Amniotic stem cell (primary cell): ENCODE measurements at regions not wholly inside any gene's neighbourhood (a gene's known extent, or its start where the extent isn't known, plus 50 kb on each side); places are given as distances from the start of the nearest gene placed in this dataset.
"Not testable (repeated sequence)": the region's sequence is repeated elsewhere in the genome, so short reads cannot be mapped to it uniquely, and the experiment has no call there.

Experiments
- DNase-seq: peaks from one replicate; lab custom pipeline; 2025; lab: John Stamatoyannopoulos, UW

DNA sequence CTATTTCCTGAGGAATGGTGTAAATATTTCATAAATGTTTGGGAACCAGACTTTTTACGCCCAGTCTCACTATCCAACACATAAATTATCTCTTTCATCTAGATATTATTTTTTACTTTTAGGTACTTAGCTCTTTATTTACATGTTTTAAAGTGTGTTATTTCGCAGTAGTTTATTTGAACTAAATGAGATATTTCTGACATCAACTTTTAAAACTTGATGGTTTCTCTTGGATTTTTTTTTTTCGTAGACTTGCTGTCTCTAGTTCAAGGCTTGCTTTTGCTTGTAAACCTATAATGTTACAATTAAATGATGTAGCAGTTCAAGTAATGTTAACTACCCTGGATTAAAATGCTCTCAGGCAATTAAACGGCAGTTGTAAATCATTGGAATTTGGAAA, 241.7 kb upstream of the PDE3A start:
- DNase-seq, result no peak

DNA sequence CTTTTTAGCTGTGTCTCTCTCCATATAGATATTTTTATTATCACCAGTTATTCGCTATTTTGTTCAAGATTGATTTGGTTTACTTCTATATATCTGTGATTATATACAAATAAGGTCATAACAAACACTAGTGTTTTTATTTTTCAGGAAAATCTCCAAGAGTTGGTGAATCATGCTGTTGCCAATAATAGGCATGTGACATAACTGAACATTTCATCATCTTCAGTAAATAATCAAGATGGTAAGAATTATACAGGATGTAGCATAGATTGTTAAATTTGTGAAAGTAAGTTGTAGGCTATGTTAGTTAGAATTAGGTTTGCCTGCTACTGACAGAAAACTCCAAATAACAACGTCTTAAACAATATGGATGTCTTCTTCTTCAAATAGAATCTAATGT, 240.9 kb upstream of the PDE3A start:
- no peak for DNase-seq

DNA sequence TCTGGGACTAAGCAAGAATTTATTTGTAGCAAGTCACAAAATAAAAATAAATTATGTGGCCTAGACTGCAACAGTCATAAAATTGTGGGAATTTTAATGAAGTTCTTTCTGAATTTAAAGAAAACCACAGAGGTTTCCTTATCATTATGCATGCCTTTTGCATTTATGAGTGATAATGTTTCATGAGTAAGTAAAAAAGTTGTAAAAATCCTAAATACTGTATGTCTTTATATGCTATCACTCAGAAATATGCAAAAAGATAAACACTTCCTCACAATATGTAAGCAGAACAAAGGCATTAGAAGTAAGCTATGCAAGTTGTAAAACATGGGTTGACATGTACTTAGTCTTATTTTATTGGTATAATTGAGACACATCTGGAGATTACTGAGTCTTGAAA, 239.4 kb upstream of the PDE3A start:
- no peak for DNase-seq

DNA sequence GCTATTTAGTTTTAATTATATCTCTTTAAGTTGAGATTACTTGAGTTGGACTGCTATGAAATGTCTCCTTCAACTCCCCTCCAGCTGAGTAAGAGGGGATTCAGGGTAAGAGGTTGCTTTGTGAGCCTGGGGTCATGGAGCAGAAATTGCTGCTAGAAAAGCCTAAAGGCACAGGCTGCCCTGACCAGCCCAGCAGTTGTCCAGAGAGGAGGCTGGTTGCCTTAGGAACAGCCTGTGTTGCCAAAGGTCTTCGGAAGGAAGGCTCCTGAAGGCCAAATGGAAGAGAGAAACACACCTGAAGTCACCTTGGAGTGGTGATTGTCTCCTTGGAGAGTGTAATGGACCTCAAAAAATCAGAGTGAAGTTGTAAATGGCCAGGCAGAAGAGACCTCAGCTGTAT, 235.5 kb upstream of the PDE3A start:
- no peak for DNase-seq

DNA sequence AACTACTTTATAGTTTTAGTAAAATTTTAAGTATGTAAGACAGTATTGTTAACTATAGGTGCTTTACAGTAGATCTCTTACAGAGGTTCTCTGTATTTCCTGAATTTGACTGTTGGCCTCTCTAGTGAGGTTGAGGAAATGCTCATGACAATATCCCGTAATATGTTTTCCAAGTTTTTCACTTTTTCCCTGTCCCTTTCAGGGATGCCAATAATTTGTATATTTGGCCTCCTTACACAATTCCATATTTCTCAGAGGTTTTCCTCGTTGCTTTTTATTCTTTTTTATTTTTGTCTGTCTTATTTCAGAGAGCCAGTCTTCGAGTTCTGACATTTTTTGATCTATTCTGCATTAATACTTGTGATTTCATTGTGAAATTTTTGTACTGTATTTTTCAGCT, 233.7 kb upstream of the PDE3A start:
- no peak for DNase-seq

DNA sequence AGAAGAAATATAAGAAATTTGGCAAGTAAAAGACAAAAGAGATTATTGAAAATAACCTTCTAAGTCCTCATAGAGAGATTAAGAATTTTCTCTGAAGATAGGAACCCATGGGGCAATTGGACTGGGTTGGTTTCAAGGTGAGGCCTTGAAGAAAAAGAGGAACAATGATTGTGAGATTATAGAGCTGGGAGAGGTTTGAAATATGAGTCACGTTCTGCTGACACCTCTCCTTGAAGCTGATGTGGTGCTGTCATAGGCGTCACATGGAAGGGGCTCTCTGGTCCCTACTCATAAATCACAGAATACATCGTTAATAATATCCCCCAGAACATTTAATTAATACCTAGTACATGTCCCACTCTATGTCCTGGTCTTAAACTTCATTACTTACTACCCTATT, 227.6 kb upstream of the PDE3A start:
- DNase-seq, result no peak

DNA sequence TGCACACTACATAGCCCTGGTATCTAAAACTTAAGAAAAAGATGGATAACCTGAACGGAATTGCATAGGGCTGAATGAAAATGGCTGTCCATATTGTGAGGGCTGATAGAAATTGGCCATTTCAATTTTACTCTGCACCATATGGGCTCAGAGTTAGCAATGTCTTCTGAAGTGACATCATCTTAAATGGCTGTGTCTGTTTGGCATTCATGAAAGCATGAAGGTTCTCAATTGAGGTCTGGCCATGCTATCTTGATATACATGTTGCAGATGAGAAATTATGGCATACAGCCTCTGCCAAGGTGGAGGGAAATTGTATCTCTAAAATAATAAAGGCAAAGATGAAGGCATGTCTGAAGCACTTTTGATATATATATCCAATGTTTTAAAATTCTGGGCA, 226.0 kb upstream of the PDE3A start:
- no peak for DNase-seq

DNA sequence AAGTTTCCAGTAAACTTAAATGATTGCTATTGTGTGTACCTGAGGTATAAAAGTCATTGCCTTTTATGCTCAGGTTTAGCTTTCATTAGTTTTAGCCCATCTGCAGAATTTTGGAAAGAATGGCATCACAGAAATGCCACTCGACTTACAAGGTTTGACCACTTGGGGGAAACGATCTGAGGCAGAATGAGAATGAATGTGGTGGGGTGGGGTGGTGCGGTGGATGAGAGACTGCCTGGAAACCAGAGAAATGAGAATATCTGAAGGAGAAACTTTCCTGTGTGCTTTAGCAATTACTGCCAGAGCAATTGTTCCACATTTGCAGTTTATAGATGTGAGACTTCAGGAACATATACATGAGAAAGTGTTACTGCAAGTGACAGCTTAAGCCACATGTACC, 225.4 kb upstream of the PDE3A start:
- DNase-seq, result no peak

DNA sequence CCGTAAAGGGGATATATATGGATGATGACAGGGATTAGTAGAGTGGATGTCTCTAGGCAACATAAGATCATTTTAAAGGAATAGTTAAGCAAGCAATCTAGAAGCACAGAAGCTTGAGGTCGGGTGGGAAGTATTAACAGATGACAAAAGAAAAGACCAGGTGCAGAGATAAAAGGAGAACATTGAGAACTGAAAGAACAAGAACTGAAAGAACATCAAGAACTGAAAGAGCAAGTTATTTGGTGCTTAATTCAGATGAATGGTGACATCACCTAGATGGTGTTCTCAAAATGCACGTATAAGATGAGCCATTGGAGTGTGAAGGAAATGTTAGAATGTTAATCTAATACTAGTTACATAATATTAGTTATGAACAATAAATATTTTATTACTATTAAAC, 224.0 kb upstream of the PDE3A start:
- no peak for DNase-seq

DNA sequence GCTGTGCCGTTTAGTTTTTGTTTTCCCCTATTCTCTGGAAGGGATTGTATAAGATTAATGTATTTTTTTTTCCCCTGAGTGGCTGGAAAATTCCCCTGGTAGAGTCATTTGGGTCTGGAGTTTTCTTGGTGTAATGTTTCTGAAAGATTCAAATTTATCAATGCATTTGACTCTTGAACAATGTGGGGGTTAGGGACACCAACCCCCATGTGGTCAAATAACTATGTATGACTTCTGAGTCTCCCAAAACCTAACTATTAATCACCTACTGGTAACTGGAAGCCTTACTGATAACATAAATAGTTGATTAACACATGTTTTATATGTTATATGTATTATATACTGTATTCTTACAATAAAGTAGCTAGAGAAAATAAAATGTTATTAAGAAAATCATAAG, 220.1 kb upstream of the PDE3A start:
- DNase-seq, result no peak

DNA sequence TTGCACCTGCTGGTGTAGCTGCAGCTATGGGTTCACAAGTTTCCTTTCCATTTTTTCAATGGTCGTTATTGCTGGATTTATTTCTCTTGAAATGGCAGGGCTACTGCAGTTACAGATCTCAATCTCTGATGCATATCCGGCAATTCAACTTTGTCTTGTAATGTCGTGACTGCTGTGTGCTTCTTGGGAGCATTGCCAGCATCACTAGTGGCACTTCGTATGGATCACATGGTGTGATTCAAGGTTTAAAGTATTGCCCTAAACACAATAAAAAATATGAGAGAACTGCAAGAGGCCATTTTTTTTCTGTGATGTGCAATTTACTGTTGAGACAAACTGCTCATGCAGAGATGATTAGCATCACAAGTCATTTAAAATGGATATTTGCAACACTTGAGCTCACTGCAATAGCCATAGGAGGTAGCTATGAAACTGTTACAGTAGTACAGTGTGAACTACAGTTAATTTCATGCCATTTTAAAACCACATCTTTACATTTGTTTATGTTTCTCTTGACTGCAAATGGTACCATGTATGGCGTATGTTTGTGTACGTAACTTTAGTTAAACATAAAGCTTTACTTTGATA, 217.4 kb upstream of the PDE3A start:
- no peak for DNase-seq

DNA sequence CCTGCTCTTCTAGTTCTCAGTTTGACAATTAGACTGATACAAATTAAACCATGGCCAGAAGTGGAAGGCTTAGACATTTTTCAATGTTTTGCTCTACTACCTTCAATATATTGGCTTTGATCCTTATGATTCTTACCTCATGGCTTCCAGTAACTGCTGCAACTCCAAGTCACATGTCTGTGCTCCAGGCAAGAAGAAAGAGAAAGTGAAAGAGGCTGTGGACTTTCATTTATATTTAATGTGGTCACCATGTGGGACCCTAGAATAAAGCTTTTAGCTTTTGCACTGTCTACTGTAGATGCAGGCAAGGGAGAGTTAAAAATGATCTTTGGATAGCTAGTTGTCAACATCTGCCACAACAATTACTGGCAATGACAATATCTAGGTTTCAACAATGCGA, 214.3 kb upstream of the PDE3A start:
- DNase-seq, result no peak

DNA sequence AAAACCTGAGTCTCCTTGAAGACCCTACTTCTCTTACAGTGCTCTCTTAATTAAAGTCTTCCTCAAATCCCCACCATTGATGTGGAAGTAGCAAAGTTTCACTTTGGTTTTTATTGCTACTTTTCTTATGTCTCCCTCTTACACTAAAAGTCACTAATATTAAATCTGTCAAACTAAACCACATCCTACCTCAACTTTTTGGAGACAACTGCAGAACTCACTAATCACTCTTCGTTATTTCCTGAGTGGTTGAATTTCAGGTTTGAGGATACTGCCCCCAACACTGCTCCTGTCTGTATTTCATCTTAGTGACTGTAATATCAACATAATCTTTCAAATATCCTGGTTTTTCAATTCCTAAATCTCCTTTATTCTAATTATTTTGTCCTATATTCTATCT, 213.0 kb upstream of the PDE3A start:
- no peak for DNase-seq

DNA sequence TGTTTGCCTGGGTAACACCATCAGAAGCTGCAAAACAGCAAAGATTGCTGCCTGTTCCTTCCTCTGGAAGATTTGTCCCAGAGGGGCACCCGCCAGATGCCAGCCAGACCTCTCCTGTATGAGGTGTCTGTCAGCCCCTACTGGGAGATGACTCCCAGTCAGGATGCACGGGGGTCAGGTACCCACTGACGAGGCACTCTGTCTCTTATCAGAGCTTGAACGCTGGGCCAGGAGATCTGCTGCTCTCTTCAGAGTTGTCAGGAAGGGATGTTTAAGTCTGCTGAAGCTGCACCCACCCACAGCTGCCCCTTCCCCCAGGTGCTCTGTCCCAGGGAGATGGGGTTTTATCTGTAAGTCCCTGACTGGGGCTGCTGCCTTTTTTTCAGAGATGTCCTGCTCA, 207.4 kb upstream of the PDE3A start:
- not testable (repeated sequence) for DNase-seq

DNA sequence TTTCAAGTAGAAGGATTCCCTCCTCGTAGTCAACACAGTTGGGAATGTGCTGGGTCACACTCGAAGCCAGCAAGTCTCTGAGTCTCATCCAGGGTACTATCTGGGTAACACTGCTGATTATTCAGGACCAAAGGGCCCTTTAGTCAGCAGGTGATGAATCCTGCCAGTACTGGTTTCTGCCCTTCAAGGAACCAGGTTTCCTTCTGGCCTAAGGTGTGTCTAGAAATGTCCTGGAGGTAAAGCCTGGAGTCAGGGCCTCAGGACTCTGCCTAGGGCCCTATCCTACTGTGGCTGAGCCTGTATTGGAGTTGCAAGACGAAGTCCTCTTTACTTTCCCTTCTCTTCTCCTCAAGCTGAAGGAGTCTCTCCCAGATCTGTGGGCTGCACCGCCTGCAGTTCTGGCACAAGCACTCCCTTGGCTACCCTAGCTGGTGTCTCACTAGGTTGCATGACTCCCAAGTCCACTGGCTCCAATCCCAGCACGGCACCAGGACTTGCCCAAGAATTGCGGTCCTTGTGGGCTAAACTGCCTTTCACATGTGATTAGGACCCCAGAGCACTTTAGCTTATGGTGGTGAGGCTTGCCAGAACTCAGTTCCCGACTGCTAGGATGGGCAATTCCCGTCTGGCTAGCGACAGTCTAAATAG, 193.7 kb upstream of the PDE3A start:
- DNase-seq, result no peak

DNA sequence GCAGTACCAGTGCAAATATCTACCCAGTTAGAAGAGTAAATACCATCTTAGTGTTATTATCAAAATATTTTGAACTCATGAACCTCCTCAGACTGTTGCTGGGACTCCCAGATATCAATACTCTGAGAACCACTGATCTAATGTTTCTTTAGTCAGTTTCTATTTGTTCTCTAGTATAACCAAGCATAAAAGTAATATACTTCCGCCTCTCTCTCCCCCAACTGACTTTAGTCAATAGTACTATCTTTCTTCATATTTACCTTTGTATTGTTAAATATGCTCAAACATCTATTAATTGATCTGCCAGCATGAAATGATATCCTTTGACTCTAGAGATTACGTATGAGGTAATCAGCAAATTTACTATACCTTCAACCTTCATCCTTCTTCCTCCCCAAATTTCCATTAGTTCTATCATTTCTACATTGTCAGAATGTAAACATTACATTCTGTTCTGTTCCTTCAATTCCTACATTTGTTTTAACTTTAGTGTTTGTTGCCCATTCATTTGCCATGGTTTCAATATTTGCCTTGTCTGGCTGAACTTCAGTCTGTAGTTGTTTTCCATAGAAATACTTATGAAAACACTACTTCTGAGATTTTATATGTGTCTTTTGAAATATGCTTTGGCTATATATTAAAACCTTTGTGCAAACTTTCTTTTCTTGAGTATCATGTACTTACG, 192.5 kb upstream of the PDE3A start:
- DNase-seq, result no peak

DNA sequence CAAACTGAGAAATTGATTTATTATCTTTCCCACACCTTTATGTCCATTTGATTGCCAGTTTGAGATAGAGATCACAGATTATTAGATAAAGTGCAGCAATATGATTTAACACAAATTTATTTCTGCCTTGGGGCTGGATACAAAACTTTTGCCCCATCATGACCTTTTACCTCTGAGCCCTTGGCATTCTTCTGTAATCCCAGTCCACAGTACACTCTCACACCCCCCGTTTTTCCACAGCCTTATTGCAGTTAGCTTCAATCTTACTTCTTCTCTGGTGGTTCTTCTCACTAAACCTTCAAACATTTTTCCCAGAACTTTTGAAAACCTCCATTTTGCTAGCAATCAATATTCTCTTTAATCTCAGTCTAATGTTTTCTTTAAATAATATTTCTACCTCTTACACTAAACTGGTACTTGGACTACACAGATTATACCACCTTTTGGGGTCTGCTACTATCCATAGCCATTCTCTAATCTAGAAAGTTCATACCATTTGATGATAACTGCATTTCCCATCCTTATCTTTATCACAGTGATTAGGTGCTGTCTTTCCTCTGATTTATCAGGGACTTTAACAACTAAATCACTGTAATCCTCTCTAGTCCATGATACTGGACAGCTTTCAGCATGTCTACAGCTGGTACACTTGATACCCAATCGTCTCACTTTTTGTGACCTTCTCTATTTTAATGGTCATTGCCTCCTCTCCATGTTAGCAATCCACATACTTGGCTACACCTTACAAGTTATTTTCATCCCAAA, 186.7 kb upstream of the PDE3A start:
- no peak for DNase-seq

DNA sequence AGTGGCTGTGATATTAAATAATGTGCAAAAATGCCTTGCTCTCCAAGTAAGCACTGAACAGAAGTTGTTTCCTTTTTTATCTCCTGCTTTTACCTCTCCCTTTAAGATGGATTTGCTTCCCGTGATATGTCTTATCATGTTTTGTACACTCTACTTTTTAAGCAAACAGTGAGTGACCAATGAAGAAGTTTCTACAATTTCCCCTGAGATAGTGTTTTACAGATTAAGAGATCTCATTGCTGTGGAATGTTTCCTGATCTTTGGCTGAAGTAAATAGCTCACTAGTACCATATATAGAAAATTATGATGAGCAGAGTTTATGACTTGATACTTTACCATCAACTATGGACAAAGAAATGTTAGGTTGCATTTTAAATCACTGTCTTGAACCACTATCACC, 184.8 kb upstream of the PDE3A start:
- DNase-seq, result peak; percentile 26

DNA sequence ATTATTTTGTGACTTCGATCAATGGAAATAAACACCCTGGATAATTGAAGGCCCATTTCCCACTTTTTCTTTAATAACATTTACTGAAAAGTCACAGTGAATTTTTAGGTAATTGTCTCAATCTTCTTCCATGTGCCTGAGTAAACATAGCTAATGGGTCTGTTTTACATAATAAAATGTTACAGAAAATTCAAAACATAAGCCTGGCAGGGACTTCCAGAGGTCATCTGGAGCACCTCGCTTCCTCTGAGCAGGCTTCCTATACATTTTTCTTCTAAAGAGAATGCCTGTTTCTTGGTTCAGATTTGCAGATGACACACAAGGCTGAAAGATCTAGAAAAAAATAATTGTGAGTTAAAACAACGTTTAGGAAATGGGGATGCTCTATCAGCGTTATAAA, 183.8 kb upstream of the PDE3A start:
- DNase-seq, result no peak

DNA sequence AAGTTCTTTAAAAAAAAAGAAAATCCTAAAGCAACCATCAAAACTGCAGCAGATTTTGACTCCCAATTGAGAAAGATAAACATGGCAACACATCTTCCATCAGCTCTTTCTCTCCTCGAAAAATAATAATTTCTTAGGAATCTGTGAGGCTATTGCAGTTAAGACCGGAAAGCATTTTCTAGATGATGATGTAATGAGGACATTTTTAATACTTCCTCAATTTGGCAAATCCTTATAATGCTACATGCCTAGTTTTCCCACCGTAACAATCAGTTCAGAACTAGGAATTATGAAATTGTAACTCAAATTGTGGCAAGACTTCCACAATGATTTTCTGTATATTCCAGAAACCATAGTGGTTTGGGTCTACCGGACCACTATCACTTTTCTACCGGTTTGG, 180.9 kb upstream of the PDE3A start:
- DNase-seq, result no peak

DNA sequence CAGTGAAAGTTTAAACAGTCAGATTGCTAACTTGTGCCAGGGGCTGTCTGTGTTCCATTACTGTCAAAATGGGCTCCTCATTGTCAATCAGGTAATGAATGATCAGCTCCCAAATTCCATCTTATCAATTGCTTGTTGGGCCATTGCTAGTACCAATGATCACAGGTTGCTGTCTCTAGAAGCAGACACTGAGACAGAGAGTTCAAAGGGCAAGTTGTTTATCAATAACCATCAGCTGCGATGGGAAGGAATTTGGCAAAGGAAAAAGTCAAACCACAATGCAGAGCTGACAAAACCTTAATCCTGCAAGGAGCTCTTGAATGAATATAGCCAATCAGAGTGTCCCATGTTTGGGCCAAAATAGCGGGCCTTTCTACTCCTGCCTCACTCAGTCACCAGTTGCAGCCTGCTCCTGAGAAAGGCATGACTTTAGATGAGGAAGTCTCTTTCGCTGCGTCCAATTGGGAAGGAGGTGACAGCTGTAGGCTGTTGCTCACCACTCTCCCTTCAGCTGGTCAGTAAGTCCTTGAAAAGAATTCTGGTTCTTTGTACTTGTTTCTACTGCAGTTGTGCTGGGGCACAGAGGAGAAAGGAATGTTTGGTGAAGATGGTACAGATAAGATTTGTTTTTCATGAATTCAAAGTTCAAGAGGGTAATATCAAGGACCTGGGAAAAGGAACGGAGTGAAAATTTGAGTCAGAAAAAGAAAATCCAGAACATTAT, 179.2 kb upstream of the PDE3A start:
- no peak for DNase-seq

DNA sequence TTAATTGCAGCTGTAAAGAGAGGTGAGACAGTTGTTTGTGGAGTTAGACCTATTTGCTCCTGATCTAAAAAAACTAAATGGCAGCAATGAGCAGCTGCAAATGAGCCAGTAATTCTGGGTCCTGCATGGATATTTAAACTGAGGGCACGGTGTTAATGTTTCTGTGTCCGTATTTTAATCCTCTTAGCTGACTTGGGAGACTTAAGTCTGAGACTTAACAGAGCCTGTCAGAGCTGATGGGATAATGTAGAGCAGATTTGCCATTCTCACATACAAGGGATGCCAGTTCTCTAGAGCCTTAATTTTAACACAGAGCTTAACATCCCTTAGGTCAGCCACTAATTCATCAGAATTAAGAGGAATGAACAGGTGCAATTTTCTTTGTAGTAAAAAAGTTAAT, 178.6 kb upstream of the PDE3A start:
- DNase-seq, result no peak
